HG02884 (cell line): ENCODE measurements at regions not wholly inside any gene's neighbourhood (a gene's known extent, or its start where the extent isn't known, plus 50 kb on each side); places are given as distances from the start of the nearest gene placed in this dataset.
"Not testable (repeated sequence)": the region's sequence is repeated elsewhere in the genome, so short reads cannot be mapped to it uniquely, and the experiment has no call there.

Experiments used
- ATAC-seq: cut with Tn5 transposase; IDR thresholded peaks from one replicate; pipeline ENCODE4 v1.9.1; 2021; ENCODE audit warnings: mild to moderate bottlenecking, moderate library complexity; ENCODE audit not compliant: unreplicated experiment

GRCh38 chr2:179385756-179386155, 121.1 kb upstream of the SESTD1 start:
- not testable (repeated sequence) for ATAC-seq

DNA sequence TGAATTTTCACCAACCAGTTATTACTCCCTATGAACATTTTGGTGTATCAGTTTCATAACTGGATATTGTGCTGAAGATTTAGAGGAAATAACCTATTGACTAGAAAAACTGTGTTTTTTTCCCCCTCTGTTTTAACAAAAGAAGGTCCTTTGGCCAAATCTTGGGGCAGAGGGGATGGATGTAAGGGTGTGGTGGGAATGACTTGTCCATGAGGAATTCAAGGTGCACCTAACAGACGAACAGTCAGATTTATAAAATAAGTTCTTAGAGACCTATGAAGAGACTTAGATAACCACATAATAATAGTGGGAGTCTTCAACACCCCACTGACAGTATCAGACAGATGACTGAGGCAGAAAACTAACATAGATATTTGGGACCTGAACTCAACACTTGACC, 119.3 kb upstream of the SESTD1 start:
- ATAC-seq = no peak

DNA sequence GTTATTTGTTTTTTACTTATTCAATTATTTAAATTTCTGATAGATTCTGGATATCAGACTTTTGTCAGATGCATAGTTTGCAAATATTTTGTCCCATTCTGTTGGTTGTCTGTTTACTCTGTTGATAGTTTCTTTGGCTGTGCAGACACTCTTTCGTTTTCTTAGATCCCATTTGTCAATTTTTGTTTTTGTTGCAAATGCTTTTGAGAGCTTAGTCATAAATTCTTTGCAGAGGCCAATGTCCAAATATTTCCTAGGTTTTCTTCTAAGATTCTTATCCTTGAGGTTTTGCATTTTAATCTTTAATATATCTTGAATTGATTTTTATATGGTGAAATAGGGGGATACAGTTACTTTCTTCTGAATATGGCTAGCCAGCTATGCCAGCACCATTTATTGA, 112.7 kb upstream of the SESTD1 start:
- no peak for ATAC-seq

- ATAC-seq = no peak
Observed at GRCh38 chr2:179376881-179377280, 112.2 kb upstream of the SESTD1 start.

- no peak for ATAC-seq
Observed at GRCh38 chr2:179373816-179374215, 109.2 kb upstream of the SESTD1 start.

DNA sequence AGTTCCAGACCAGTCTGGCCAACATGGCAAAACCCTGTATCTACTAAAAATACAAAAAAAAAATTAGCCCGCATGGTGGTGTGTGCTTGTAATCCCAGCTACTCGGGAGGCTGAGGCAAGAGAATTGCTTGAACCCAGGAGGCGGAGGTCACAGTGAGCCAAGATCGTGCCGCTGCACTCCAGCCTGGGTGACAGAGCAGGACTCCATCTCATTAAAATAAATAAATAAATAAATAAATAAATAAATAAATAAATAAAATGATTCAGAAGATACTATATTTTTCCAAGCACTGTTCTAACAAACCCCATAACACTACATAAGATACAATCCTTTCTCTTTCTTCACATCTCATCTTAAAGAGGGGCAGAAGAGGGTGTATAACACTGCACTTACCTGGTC, 100.9 kb upstream of the SESTD1 start:
- ATAC-seq = not testable (repeated sequence)

GRCh38 chr2:179355881-179356280, 91.2 kb upstream of the SESTD1 start:
- no peak for ATAC-seq

DNA sequence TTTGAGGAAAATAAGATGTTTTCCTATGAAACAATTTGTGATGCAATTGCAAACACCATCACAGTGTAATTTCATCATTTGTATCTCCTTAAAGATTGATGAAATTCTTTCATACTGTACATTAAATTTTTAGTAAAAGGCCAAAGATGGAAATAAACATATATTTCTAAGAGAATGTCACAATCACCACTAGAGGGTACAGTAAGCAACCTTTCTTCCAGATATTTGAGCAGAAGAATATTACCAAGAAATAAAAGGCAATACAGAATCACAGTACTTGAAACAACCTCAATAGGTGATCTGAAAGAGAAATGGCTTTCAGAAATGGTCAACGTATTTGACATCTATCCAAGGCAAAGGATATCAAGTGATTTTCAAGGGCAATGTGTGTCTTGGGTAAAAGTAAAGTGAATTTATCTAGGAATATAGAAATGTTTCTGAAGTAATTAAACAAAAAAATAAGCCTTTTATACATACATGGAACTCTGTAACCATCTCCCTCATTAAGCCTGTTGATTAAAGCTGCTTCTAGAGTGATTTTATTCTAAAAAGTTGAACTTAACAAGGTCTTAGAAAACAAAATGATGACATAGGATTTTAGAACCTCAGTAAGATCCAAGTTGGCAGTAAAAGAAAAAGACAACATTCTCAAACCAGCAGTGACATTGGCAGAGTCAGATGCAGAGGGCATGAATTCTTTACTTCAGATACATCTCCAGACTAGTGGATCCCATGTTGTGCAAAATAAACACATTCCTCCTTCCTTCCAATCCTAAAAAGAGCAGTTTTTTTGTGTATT, 90.3 kb upstream of the SESTD1 start:
- ATAC-seq = no peak

DNA sequence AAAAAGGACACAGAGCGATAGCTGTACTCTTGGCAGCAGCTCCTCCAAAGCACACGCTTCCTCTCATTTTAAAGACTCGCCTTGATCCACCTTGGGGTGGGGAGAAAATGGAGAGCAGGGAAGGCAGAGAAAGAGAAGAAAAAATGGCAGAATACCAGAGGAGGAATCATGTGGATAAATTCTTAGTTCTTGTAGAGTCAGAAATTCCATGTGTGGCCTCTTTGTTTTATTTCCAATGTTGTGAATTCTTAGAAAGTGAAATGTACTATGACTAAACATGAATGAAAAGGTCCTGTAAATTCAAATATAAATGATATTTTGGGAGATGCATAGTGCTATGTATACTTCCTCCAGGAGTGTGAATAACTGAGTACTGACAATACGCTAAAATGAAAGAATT, 89.7 kb upstream of the SESTD1 start:
- ATAC-seq = no peak

GRCh38 chr2:179352181-179352580, 87.5 kb upstream of the SESTD1 start:
- ATAC-seq = no peak

DNA sequence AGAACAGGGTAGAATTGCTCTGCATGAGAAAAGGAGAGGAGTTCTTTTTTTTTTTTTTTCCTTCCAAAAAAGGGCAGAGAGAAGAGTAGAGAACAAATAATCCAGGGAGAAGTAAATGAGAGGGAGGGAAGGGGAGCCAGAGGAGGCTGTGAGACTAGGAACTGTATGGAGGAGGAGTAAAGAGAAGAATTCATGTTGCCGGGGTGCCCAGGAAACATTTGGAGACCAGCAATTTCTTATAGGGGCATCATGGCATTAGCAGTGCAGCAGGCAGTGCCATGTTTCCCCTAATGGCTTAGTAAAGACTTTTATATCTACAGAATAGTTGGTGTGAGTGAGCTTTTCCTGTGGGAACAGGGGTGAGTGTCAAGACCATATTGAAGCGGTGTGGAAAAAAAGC, 86.4 kb upstream of the SESTD1 start:
- no peak for ATAC-seq

GRCh38 chr2:179349670-179350303, 85.2 kb upstream of the SESTD1 start:
- peak; percentile 84 for ATAC-seq

DNA sequence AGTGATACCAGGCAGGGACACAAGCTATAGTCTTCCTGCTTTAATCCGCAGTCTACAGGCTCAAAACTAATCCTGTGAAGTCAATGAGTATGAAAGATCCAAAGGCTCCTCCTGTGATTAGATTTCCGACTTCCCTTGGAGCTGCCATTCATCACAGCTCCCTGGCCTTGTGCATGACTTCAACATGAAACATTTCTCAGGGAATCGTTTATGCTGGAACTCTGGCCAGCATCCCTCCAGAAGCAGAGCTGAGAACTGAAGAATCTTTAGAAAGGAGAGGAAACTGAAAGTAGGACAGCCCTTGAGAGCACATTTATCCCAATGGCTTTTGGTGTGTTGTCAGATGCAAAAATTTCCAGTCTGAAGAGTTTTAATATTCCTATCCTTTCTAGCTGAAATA, 84.3 kb upstream of the SESTD1 start:
- ATAC-seq = no peak

- no peak for ATAC-seq
Observed at GRCh38 chr2:179344970-179345369, 80.3 kb upstream of the SESTD1 start.

DNA sequence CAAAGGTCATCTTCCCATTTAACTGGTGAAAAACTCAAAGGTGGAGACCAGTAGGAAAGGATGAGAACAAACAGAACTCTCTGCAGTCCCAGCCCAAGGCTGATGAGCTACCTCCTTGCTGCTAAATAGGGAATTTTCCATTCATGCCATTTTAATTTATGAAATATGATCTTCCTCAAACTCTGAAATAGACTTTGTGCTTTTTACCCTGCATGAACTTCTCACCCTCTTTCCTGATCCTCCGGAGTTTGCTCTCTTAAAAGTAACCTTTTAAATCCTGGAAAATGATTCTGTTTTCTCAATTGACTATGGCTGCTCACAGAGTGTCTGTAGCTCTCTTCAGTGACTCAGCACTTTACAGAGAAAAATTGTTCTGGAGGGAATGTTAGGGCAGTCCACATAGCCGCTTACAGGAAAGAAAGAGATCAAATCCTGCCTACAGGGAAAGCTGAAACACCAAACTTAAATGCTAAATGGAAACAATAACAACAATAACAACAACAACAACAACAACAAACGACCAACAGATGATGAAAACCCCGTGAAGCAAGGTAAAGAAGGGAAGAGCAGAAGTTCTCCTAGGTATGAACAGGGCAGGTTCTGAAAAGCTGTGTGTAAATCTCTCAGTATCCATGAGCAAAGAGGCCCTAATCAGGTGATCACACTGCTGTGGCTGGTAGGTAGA, 79.8 kb upstream of the SESTD1 start:
- no peak for ATAC-seq

- ATAC-seq = no peak
Observed at GRCh38 chr2:179343945-179344279, 79.3 kb upstream of the SESTD1 start.

GRCh38 chr2:179341152-179341866, 76.7 kb upstream of the SESTD1 start:
- ATAC-seq = no peak

GRCh38 chr2:179340678-179341077, 76.0 kb upstream of the SESTD1 start:
- ATAC-seq = no peak

GRCh38 chr2:179338681-179339080, 74.0 kb upstream of the SESTD1 start:
- ATAC-seq = no peak

GRCh38 chr2:179336782-179337534, 72.3 kb upstream of the SESTD1 start:
- ATAC-seq = no peak

DNA sequence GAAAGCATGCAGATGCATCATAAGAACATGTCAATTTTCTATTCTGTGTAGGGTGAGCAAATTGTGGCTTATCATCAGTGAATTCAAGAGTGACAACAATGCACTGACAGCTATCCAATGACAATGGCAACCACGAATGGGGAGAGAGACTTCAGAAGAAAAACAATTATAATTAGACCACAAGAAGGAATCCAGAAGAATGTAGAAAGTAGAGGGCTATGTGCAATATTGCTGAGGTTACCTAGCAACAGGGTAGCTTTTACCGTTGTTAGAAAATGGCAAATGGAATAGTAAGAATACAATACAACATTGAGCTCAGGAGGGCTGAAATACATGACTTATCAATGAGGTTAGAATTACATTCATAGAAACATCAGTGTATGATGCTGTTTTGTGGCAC, 71.1 kb upstream of the SESTD1 start:
- no peak for ATAC-seq
